ENCODE measurements at regions not wholly inside any gene's neighbourhood (a gene's known extent, or its start where the extent isn't known, plus 50 kb on each side); places are given as distances from the start of the nearest gene placed in this dataset.

- no peak overlapping the region for H3K27ac Mint-ChIP-seq
- DNase-seq: no peak
- no peaks in the 10 kb centered on the region for H3K27me3 Mint-ChIP-seq
- no peaks in the 10 kb centered on the region for H3K4me1 Mint-ChIP-seq
- no peak overlapping the region for H3K4me3 Mint-ChIP-seq
- no peaks in the 10 kb centered on the region for H3K36me3 Mint-ChIP-seq
- ATAC-seq (ENCODE audit: low read depth): no peak
- POLR2A ChIA-PET: no interaction called here
- peaks cover 2% of the 10 kb centered on the region for H3K9me3 Mint-ChIP-seq
Observed at GRCh38 chr9:1490341-1491232, 440.4 kb downstream of the DMRT2 start.

- H3K4me1 Mint-ChIP-seq: no peaks in the 10 kb centered on the region
- H3K4me3 Mint-ChIP-seq: no peak overlapping the region
- H3K27me3 Mint-ChIP-seq: no peaks in the 10 kb centered on the region
- peaks cover 2% of the 10 kb centered on the region for H3K9me3 Mint-ChIP-seq
- ATAC-seq (ENCODE audit: low read depth) (no peak), DNase-seq (no peak)
- POLR2A ChIA-PET: no interaction called here
- no peak overlapping the region for H3K27ac Mint-ChIP-seq
- no peaks in the 10 kb centered on the region for H3K36me3 Mint-ChIP-seq
Observed at GRCh38 chr9:1492156-1492555, 442.0 kb downstream of the DMRT2 start.

- no peaks in the 10 kb centered on the region for H3K36me3 Mint-ChIP-seq
- DNase-seq: no peak
- H3K4me3 Mint-ChIP-seq: no peak overlapping the region
- no peak for ATAC-seq (ENCODE audit: low read depth)
- POLR2A ChIA-PET: no interaction called here
- H3K4me1 Mint-ChIP-seq: no peaks in the 10 kb centered on the region
- no peaks in the 10 kb centered on the region for H3K27me3 Mint-ChIP-seq
- H3K9me3 Mint-ChIP-seq: no peaks in the 10 kb centered on the region
- H3K27ac Mint-ChIP-seq: no peak overlapping the region
Observed at GRCh38 chr9:1495282-1496030, 445.3 kb downstream of the DMRT2 start.

GRCh38 chr9:1505489-1505888 lies 455.3 kb downstream of the DMRT2 start:
- ATAC-seq (ENCODE audit: low read depth) (no peak), DNase-seq (no peak)
- Mint-ChIP-seq H3K27me3 (peaks cover 2% of the 10 kb centered on the region), H3K4me1 (no peaks in the 10 kb centered on the region), H3K27ac (no peak overlapping the region), H3K4me3 (no peak overlapping the region), H3K9me3 (no peaks in the 10 kb centered on the region), H3K36me3 (no peaks in the 10 kb centered on the region)
- POLR2A ChIA-PET: no interaction called here

- no peaks in the 10 kb centered on the region for H3K9me3 Mint-ChIP-seq
- no peaks in the 10 kb centered on the region for H3K36me3 Mint-ChIP-seq
- no peak overlapping the region for H3K4me3 Mint-ChIP-seq
- H3K27ac Mint-ChIP-seq: no peak overlapping the region
- POLR2A ChIA-PET: no interaction called here
- no peaks in the 10 kb centered on the region for H3K27me3 Mint-ChIP-seq
- no peak for ATAC-seq (ENCODE audit: low read depth)
- no peak for DNase-seq
- H3K4me1 Mint-ChIP-seq: no peaks in the 10 kb centered on the region
Observed at GRCh38 chr9:1510712-1511111, 460.6 kb downstream of the DMRT2 start.

GRCh38 chr9:1513105-1513504 lies 462.9 kb downstream of the DMRT2 start:
- Mint-ChIP-seq H3K36me3 (no peaks in the 10 kb centered on the region), H3K4me3 (no peak overlapping the region), H3K27ac (no peak overlapping the region), H3K9me3 (no peaks in the 10 kb centered on the region), H3K4me1 (no peaks in the 10 kb centered on the region), H3K27me3 (no peaks in the 10 kb centered on the region)
- DNase-seq: no peak
- no peak for ATAC-seq (ENCODE audit: low read depth)
- POLR2A ChIA-PET: no interaction called here

GRCh38 chr9:1514250-1514649 lies 464.1 kb downstream of the DMRT2 start:
- H3K4me1 Mint-ChIP-seq: no peaks in the 10 kb centered on the region
- H3K36me3 Mint-ChIP-seq: no peaks in the 10 kb centered on the region
- H3K27me3 Mint-ChIP-seq: no peaks in the 10 kb centered on the region
- no peak overlapping the region for H3K4me3 Mint-ChIP-seq
- H3K27ac Mint-ChIP-seq: no peak overlapping the region
- ATAC-seq (ENCODE audit: low read depth) (no peak), DNase-seq (no peak)
- POLR2A ChIA-PET: no interaction called here
- H3K9me3 Mint-ChIP-seq: no peaks in the 10 kb centered on the region

- POLR2A ChIA-PET: no interaction called here
- ATAC-seq (ENCODE audit: low read depth) (no peak), DNase-seq (no peak)
- H3K9me3 Mint-ChIP-seq: no peaks in the 10 kb centered on the region
- no peaks in the 10 kb centered on the region for H3K36me3 Mint-ChIP-seq
- H3K27ac Mint-ChIP-seq: no peak overlapping the region
- H3K4me1 Mint-ChIP-seq: no peaks in the 10 kb centered on the region
- no peak overlapping the region for H3K4me3 Mint-ChIP-seq
- H3K27me3 Mint-ChIP-seq: no peaks in the 10 kb centered on the region
Observed at GRCh38 chr9:1514776-1515363, 464.7 kb downstream of the DMRT2 start.

GRCh38 chr9:1515557-1515956 lies 465.4 kb downstream of the DMRT2 start:
- no peaks in the 10 kb centered on the region for H3K27me3 Mint-ChIP-seq
- POLR2A ChIA-PET: no interaction called here
- no peak overlapping the region for H3K27ac Mint-ChIP-seq
- no peaks in the 10 kb centered on the region for H3K9me3 Mint-ChIP-seq
- H3K36me3 Mint-ChIP-seq: no peaks in the 10 kb centered on the region
- no peak for ATAC-seq (ENCODE audit: low read depth)
- H3K4me3 Mint-ChIP-seq: no peak overlapping the region
- H3K4me1 Mint-ChIP-seq: no peaks in the 10 kb centered on the region
- DNase-seq: no peak

GRCh38 chr9:1521547-1521946 lies 471.4 kb downstream of the DMRT2 start:
- Mint-ChIP-seq H3K27ac (no peak overlapping the region), H3K36me3 (no peaks in the 10 kb centered on the region), H3K9me3 (no peaks in the 10 kb centered on the region), H3K27me3 (no peaks in the 10 kb centered on the region), H3K4me3 (no peak overlapping the region), H3K4me1 (no peaks in the 10 kb centered on the region)
- POLR2A ChIA-PET: no interaction called here
- ATAC-seq (ENCODE audit: low read depth) (no peak), DNase-seq (no peak)

- Mint-ChIP-seq H3K27me3 (no peaks in the 10 kb centered on the region), H3K4me1 (no peaks in the 10 kb centered on the region), H3K36me3 (no peaks in the 10 kb centered on the region), H3K4me3 (no peak overlapping the region), H3K9me3 (no peaks in the 10 kb centered on the region), H3K27ac (no peak overlapping the region)
- ATAC-seq (ENCODE audit: low read depth): no peak
- POLR2A ChIA-PET: no interaction called here
- no peak for DNase-seq
Observed at GRCh38 chr9:1522219-1522767, 472.1 kb downstream of the DMRT2 start.

GRCh38 chr9:1528456-1528855 lies 478.3 kb downstream of the DMRT2 start:
- Mint-ChIP-seq H3K4me3 (no peak overlapping the region), H3K36me3 (no peaks in the 10 kb centered on the region), H3K4me1 (no peaks in the 10 kb centered on the region), H3K27me3 (peaks cover 2% of the 10 kb centered on the region), H3K27ac (no peak overlapping the region), H3K9me3 (peaks cover 3% of the 10 kb centered on the region)
- POLR2A ChIA-PET: no interaction called here
- DNase-seq (no peak), ATAC-seq (ENCODE audit: low read depth) (no peak)

GRCh38 chr9:1530696-1531095 lies 480.5 kb downstream of the DMRT2 start:
- Mint-ChIP-seq H3K27me3 (peaks cover 2% of the 10 kb centered on the region), H3K27ac (no peak overlapping the region)
- no peak for ATAC-seq (ENCODE audit: low read depth)

GRCh38 chr9:1531424-1531823 lies 481.3 kb downstream of the DMRT2 start:
- Mint-ChIP-seq H3K4me3 (no peak overlapping the region), H3K27ac (no peak overlapping the region)

More at GRCh38 chr9:1530696-1531095, 480.5 kb downstream of the DMRT2 start:
- POLR2A ChIA-PET: no interaction called here
- Mint-ChIP-seq H3K4me1 (no peaks in the 10 kb centered on the region), H3K4me3 (no peak overlapping the region), H3K36me3 (no peaks in the 10 kb centered on the region), H3K9me3 (peaks cover 5% of the 10 kb centered on the region)
- DNase-seq: no peak

More at GRCh38 chr9:1531424-1531823, 481.3 kb downstream of the DMRT2 start:
- Mint-ChIP-seq H3K27me3 (peaks cover 2% of the 10 kb centered on the region), H3K9me3 (peaks cover 5% of the 10 kb centered on the region), H3K4me1 (no peaks in the 10 kb centered on the region), H3K36me3 (no peaks in the 10 kb centered on the region)
- POLR2A ChIA-PET: no interaction called here
- ATAC-seq (ENCODE audit: low read depth) (no peak), DNase-seq (no peak)

Data from activated naive CD8-positive, alpha-beta T cell treated with anti-CD3 and anti-CD28 coated beads, Interleukin-2, amount 10 ng/mL, durations not matched to agents 7 days and 5 days (primary cell).